GM18867 (cell line): ENCODE measurements at regions not wholly inside any gene's neighbourhood (a gene's known extent, or its start where the extent isn't known, plus 50 kb on each side); places are given as distances from the start of the nearest gene placed in this dataset.

Experiments used
- ATAC-seq: cut with Tn5 transposase; IDR thresholded peaks from one replicate; pipeline ENCODE4 v1.9.1; 2021; ENCODE audit warnings: mild to moderate bottlenecking, moderate library complexity; ENCODE audit not compliant: unreplicated experiment

DNA sequence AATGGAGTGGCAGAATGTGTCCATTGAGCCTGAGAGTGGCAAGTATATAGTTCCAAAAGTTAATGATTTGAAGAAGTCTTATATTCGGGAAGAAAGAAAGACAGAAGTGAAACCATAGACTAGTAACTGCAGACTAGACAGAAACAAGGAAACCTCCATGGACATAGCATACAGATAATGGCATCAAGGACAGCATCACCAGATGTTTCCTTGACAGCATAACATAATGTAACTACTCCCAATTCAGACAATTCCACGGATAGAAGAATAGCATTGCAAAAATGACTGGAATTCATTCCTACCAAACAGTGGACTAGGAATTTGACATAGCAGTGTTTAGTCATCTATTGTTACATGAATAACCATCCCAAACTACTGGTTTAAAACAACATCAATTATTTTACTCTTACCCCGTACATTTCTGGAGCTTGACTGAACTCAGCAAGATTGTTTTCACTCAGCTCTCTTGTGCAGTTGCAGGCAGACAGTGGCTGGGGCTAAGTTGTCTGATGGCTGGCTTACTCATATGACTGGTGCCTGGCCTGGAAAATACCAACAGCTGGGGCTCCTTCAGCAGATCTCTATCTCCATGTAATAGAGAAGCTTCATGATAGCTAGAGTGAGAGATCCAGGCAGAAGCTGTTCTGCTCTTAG lies 109.7 kb upstream of the GADL1 start:
- ATAC-seq = no peak

DNA sequence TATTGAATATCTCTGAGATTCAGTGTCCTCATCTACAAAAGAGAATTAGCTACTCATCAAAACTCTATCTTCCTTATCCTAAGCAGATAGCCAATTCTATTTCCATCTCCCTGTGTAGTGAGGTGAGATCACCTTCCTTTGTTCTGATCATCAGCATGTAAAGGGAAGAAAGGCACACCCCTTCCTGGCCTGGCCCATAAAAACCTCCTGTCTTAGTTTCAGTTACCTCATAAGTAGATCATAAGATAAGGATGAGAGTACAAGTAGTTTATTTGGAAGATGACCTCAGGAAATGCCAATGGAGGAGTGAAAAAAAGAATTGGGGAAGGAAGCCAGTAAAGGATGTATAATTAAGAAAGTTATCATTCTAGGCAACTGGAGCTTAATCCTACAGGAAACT lies 114.5 kb upstream of the GADL1 start:
- ATAC-seq = no peak

DNA sequence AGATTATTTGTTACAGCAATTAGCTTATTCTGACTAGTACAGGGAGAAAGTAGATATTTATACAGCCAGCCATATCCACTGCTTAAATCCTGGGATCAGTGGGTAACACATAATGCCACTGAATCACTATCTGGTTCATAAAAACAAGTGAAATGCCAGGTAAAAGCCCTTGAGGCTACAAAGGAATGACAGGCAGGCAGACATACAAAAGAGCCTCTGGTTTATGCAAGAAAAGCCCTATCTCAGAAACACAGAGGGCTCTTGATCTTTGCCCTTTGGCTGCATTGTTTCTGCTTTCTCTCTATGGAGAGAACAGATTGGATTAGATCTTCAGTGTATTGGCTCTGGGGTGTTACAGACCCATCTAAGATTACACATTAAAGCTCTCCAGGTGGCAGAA lies 115.4 kb upstream of the GADL1 start:
- no peak for ATAC-seq

DNA sequence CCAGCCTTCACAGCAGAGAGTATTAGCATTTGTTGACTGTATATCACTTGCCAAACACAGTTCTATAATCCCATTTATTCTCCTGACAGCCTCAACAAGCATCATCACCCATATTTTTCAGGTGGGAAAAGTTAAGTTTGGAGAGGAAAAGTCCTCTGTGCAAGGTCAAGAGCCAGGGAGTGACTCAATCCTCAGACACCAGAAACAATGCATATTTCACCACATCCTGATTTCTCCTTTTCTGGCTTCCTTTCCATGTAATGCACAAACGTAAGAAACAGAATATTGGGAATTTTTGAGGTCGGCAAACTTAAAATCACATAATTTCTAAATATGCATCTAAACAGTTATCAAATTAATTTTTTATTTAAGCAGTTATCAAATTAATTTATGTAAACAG lies 116.0 kb upstream of the GADL1 start:
- ATAC-seq = no peak

DNA sequence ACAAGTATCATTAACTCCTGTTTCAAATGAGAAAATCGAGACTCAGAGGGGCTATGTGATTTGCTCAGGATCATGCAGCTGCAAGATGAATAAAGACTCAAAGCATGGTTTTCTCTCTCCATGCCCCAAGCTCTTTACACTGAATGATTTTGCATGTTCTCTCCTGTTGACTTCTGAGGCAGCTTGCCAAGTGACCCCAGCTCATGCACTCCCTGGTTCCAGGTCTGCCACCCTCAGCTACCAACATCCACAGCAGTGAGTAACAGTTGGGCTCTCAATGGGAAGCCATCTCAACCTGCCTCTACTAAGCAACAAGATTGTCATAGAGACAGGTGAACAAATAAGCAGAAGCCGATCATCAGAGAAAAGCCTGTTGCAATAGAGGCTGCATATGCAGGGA lies 116.9 kb upstream of the GADL1 start:
- no peak for ATAC-seq

DNA sequence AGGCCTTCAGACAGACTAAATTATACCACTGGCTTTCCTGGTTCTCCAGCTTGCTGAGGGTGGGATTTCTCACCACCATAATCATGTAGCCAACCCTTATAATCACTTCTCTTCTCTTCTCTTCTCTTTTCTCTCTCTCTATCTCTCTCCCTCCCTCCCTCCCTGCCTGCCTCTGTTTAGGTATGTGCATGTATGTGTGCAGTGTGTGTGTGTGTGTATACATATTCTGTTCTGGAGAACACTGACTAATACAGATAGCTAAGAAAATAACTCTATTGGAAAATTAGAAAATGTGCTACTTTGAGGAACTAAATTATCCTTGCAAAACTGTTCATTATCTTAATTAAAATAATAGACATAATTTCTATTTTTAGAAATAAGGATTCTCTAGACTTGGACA lies 118.6 kb upstream of the GADL1 start:
- ATAC-seq = no peak

DNA sequence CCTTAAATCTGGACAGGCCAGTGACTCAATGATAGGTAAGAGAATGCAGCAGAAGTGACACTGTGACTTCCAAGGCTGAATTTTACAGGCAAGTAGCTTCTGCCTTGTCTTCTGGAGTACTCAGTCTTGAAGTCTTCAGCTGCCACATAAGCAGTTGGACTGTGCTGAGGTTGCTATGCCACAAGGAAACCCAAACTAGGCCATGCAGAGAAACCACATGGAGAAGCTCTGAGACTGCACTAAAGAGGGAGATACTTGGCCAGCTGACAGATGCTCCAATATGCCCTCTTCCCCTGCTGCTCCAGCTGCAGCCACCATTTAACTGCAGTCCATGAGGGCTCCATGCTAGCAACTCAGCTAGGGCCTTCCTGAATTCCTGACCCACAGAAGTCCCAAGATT lies 119.4 kb upstream of the GADL1 start:
- ATAC-seq = no peak

DNA sequence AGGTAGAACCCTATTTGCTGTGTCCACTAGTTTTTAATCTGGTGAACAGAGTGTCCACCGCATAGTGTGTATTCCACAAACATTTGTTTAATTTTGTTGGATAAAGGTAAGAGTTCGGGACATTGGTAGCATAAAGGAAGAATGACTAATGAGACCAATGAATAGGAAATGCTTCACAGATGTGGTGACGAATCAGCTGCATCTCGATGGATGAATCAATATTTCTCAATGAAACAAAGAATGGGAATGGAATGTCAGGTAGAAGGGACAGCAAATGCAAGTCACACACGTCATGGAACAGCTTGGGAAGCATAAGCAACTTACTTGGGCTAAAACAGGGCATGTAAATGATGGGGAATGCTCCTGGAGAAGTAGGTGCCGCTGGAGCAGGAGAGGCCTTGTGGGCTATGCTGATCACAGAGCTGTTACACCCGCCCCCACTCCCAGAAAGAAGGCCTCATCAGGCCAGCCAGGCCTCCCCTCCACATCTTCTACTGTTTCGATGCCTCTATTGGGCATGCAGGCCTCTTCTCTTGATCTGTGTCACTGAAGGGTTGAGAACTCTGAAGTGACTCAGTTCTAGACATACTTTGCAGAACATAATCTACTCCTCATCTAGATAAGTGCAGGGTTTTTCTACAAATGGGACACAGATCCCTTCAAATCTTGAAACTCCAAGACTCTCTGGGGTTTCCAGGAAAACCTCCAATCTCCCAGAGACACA lies 120.0 kb upstream of the GADL1 start:
- ATAC-seq = no peak

DNA sequence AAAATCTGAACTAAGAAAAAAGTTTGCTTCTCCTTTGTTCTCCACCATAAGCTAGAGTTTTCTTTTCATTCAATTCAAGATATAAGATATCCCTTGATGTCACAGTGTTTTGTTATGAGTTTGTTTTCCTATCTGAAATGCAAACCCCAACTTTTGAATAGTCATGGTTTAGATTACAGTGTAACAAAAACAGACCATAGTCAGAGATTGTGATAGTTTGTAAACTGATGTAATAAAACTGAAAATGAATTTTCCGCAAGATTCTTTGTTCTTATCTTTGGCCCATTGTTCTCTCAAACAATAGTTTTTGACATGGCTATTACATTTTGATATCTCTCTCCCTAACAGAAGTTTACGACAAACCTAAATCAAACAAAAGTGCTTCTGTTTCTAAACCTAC lies 121.7 kb upstream of the GADL1 start:
- no peak for ATAC-seq

DNA sequence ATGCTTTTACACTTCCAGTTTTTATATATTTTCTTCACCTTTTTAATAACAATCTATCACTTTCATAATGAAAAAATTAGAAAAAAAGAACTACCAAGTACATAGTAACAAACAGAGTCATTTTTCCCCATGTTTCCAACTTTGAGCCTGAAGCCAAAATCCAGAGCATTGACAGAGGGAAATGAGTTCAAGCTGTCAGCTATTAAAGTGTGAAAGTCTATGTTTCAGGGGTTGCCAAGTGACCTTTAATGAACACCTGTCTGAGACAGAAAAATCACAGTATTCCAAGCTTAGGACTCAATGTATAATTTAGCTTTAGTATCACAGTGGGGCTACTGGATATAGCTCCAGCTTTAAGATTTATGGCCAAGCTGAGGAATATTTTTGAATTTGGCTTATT lies 128.3 kb upstream of the GADL1 start:
- no peak for ATAC-seq

DNA sequence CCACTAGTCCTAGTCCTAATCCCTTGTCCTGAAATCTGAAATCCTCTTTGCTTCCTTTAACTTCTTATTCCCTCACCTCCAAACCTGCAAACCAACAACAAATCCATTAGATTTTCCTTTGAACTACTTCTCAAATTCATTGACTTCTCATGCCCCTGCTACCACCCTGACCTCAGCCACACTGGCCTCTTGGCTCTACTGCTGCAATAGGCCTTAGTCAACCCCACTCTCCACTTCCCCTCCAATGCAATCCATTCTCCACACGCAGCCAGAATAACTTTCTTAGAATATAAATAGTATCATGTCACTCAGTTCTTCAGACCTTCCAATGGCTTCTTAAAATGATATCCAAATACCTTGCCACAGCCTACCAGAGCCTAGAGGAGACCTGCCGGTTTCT lies 131.1 kb upstream of the GADL1 start:
- no peak for ATAC-seq

DNA sequence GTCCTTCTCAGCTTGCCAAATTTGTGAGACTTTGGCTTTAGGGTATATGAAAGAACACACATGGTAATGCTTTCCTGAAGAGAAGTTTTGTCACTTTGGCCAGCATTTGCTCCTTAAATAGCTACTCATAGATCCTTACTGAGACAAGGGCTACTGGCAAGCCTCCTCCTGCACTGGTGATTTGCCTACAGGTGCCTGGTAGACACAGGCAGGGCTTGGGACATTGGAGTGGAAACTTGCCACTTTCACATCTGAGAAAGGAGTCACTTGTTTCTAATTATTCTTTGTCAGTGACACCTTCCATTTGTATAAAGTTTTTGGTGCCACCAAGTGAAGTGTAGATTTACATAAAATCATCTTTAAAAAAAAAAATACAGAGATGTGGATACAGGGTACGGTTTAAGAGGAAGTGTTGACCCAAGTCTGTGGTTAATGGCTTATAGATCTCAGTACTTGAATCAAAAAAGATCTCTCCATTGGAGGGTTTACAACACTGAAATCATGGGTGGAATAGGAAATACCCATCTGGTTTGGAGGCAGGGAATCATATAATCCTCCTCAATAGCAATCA lies 132.8 kb upstream of the GADL1 start:
- no peak for ATAC-seq

DNA sequence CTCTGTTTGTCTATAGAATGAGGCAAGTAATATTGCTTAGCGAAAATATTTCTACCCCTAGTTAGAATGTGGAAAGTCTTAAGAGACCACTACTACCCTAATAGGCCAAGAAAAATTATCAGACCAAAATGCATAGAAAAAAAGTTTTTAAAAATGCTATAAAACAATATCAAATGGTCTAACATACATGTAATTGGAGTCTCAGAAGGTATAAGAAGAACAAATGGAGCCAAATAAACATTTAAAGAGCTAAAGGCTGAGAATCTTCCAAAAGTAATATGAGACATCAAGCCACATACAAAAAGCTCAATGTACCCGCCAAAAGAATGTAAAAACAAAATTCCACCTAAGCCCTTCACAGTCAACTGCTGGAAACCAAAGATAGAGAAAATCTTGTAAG lies 133.5 kb upstream of the GADL1 start:
- no peak for ATAC-seq

DNA sequence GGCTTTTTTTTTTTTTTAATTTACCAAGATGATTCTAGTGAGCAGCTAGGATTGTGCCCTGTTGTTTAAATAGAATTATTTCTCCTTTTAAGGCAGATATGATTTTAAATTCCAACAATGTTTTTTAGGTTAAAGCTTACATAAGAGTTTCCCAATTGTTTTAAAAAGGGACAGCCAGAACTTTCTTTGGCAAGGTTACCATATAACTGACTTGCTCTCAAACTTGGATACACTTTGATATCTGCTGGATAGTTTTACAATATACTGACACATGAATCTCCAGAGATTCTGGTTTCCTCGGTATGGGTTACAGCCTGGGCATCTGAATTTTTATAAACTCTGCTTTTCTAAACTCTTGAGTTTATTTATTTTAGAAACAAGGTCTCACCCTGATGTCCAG lies 134.3 kb upstream of the GADL1 start:
- no peak for ATAC-seq

DNA sequence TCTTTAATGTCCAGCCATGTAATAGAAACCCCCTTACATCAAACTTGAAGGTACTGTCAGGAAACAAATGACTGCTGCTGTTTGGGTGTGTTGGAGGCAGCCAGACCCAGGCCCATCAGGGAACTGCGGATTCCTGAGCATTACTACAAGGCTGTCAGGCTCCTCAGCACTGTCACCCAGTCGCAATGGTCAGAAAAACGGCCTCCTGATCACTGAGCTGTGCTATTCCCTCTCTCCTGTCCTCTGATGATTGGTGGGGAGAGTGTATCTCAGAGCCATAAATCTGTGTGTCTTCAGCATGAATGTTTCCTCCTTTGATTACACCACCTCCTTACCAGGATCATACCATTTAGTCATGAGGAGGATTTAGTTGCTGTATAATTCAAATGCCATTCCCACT lies 135.2 kb upstream of the GADL1 start:
- no peak for ATAC-seq

DNA sequence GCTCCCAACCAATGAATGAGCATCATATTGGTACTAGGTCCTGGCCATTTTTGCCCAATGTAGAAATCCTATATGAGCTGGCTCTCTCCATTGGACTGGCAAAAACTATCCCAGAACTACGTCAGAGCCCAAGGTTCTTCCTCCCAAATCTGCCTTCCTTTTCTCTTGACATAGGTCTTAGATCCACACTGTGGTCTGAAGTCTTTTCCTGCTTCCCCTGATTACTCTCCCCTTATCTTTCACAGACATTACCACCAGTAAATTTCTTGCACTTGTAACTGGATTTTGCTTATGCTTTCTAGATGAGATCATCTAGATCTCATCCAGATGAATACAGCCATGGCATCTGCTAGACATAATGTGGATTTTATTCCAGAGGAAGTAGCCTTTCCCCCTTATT lies 141.2 kb upstream of the GADL1 start:
- ATAC-seq = no peak

DNA sequence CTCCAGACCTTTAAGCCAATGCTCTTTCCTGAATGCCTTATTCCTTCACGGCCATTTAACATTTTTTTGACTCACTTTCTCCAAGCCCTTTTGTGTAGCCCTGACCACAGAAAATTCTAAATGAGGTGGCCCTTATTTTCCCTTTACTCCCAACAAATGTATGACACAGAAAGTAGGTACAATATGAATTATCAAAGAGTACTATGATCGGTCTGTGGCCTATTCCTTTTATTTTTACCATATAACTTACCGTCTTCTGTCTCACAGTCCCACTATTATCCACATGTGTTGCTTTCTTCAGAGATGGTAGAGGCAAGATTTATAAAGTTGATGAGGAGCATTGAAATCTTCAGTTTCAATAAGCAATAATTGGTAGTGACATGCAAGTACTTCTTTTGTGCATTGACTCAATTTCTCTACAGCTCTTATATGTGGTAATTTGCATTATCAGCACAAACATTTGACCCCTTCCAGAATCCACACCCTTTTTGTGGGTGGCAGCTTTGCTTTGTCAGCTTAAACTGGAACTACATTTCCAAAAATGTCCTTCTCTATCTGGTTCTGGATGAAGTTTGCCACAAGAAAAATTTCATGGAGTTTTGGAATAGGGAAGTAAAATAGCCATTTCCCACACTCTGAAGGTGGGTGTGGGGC lies 143.8 kb upstream of the GADL1 start:
- ATAC-seq = no peak

DNA sequence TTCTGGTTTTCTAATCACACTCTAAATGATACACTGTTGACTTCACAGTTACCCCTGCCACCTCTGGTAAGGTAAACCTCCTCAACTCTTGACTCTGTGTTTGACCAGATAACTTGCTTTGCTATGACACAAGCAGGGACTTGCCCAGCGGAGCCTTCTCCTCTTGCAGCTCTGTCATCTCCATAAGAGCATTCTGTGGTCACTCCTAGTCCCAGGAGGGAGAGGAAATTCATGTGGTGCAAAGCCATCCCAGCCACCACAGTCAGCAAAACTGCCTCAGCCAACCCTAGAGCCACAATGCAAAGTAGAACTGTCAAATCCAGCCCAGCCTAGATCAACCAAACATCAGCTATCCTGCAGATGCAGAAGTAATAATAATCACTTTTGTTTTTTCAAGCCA lies 144.7 kb upstream of the GADL1 start:
- ATAC-seq = no peak

DNA sequence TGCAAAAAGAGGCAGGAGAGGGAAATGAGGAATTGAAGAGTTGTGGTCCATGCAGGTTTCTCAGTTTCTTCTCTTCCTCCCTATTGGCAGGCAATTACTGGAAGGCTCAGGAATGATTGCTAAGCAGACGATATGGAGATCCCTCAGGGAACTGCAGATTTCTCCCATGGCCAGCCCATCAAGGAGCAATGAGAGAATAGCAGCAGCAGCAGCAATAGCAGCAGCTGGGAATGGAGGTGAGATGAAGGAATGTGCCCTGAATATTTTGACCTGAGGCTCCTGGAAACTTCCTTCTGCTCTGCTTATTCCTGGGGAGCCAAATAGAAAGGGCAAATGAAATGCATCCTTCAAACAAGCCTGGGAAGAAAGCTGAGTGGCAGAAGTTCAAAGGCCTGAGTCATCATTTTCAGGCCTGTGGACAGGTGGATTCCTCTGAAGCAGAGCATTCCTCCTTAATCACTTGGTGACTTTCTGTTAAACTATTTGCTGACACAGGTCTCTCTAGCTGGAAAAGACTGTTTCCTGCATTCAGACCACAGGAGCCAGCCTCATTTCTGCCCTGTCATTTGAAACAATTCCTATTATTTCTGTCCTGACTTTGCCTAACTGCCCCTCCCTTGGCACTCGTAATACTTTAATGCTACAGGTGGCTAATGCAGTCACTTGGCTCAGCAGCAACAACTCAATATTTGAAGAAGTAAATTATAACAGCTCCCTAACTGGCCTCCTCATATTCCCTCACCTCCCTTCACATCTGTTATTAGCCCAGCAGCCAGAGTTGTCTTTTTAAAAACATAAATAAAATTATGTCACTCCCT lies 146.9 kb upstream of the GADL1 start:
- ATAC-seq = no peak

DNA sequence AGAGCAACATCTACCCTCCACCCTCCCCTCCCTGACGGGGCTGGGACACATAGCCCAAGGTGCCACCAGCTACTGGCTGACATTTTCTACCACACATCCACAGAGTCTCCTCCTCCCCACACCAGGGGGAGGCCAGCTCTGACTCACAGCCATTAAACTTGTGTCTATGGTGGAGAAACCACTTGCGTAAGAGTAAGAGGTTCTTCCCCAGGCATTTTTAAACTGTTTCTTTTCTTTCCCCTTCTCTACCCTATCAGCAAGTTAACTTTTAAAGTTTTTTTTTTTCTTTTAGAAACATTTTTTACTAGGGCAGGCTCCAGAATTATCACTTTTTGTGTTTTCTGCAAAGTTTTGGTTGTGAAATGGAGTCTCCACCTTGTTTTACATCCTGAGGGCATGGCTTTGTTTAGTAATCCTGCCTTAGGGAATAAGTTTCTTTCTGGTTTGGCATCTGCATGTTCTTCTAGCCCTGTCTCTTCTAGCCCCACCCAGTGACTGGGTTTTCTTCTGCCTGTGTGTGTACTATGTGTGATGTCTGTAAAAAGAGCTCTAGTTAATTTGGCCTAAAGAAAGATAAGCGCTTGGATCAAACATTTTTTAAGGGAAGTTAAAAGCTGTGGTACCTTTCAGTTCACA lies 148.8 kb upstream of the GADL1 start:
- ATAC-seq = no peak

DNA sequence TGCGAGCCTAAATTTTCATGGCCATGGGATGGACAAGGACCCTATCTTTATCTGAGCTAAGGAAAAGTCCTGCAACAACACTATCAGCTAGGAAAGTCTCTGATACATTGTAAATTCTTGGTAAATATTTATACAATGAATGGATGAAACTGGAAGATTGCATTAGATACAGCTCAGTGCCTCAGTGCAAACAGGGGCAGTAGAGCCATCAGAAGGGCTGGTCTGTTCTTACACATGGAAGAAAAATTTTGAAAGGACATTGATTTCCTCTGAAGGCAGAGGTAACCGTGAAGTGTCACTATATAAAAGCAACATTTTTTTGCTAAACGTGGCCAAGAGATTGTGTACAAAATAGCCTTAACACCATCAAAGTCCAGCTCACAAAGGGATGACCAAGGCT lies 153.2 kb upstream of the GADL1 start:
- no peak for ATAC-seq
